TTC549 (cell line): ENCODE measurements at regions not wholly inside any gene's neighbourhood (a gene's known extent, or its start where the extent isn't known, plus 50 kb on each side); places are given as distances from the start of the nearest gene placed in this dataset.
"Not testable (repeated sequence)": the region's sequence is repeated elsewhere in the genome, so short reads cannot be mapped to it uniquely, and the experiment has no call there.

Experiments
- FAIRE-seq: peaks from 2 replicates; lab custom pipeline; 2012; peaks lifted over from hg19 to GRCh38; lab: Jason Lieb, UNC

DNA sequence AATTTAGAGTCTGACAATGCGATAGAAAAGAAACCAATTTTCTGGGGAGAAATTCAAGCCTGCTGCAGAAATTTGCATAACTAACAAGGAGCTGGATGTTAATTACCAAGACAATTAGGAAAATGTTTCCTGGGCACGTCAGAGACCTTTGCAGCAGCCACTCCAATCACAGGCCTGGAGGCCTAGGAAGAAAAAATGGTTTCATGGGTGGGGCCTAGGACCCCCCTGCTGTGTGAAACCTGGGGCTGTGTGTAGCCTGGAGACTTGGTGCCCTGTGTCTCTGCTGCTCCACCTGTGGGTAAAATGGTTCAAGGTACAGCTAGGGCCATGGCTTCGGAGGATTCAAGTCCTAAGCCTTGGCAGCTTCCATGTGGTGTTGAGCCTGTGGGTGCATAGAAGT lies 837.9 kb downstream of the OTOL1 start:
- no peak for FAIRE-seq

- no peak for FAIRE-seq
Measured at GRCh38 chr3:162337630-162338029, 841.0 kb downstream of the OTOL1 start.

DNA sequence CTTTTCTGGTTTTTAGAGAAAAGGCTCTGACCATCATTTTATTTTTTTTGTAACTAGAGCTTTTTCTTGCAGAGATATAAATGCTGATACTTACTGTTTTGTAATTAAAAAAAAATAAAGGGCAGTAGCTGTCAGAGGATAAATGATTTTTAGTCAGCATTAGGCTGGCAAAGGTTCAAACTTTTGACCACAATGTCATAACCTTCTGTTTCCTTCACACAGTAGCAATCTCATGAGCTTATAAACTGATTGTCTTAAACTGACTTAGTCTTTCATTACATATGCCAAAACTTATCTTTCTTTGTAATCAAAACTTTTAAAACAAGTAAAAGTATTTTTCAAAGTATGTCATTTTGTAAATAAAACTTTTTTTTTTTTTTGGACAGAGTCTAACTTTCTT lies 841.9 kb downstream of the OTOL1 start:
- no peak for FAIRE-seq

DNA sequence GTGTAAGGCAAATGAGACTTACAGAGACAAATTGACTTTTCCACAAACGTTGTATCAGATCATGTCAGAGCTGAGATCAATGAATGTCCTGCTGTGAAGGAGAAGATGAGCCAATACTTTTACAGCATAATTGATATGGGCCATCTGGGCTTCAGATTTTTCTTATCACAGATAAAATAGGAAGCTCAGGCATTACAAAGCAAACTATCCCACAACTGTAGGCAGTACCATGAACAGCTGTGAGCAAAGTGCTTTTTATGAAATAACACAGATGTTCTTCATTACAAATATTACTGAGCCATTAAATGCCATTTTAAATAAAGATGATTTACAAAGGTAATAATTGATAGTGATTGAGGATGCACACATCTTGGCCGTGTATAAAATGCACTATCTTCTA lies 852.3 kb downstream of the OTOL1 start:
- FAIRE-seq: no peak

DNA sequence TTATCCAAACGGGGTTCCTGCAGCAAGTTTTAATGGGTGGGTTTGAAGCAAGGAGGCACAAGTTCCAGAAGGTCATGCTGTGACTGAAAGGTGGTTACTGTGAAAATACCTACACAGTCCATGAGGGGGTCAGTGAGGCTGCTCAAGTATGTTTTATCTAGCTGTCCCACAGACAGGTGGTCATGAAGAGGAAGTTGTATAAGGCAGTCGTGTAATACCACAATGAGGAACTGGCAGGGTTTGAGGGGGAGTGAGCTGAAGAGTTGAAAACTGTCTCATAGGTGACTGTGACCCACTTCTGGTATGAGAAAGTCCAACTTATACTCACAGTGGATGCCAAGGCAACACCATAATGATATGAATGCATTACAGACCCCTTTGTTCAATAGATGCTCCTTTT lies 856.8 kb downstream of the OTOL1 start:
- FAIRE-seq: no peak

- no peak for FAIRE-seq
Measured at GRCh38 chr3:162354356-162354755, 857.7 kb downstream of the OTOL1 start.

GRCh38 chr3:162365066-162365719 lies 868.6 kb downstream of the OTOL1 start:
- FAIRE-seq: no peak

DNA sequence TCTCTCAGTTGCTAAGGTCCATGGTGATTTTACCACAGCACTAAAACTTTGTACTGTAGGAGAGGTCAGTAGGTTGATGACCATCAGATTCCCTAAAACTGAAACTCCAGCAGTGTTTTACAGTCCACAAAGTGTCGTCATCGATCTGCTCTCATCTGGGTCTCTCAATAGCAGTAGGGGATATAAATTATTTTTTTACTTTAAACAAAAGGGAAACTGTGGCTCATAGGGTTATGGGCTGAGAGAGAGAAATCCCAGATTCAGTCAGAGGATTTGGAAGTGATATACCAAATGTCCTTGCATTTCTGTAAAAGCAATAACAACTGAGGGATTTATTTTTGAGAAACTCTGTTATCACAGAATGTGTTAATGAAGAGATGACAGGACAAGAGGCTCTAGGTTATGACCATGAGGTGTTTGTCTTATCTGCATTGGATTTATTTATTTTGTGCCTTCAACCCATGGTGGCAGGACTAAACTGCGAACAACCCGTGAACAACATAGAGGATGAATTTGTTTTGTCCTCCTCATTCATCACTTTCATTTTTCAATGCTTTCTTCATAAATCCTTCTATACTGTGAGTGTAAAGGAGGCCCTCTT lies 869.7 kb downstream of the OTOL1 start:
- no peak for FAIRE-seq

- no peak for FAIRE-seq
Measured at GRCh38 chr3:162367429-162368260, 871.0 kb downstream of the OTOL1 start.

GRCh38 chr3:162368417-162368816 lies 871.8 kb downstream of the OTOL1 start:
- FAIRE-seq: no peak

DNA sequence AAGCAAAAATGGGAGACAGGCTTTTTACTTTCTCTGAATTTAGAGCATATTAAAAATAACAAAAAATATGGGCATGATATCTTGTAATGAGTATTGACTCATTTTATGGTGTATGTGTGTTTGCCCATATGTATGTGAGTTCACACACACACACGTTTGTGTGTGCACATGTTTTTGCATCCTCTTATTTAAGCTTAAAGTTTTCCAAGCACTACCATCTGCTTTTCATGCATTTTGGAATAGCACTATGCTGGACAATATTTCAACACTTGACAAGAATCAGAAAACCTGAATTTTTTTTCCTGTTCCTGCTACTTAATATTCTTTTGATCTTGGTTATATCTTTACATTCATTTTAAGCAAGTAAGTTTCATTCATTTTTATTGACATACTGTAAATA lies 872.7 kb downstream of the OTOL1 start:
- no peak for FAIRE-seq

- no peak for FAIRE-seq
Measured at GRCh38 chr3:162370141-162370540, 873.5 kb downstream of the OTOL1 start.

- no peak for FAIRE-seq
Measured at GRCh38 chr3:162376761-162377160, 880.2 kb downstream of the OTOL1 start.

GRCh38 chr3:162377608-162378007 lies 881.0 kb downstream of the OTOL1 start:
- no peak for FAIRE-seq

GRCh38 chr3:162385387-162385786 lies 888.8 kb downstream of the OTOL1 start:
- FAIRE-seq: no peak

DNA sequence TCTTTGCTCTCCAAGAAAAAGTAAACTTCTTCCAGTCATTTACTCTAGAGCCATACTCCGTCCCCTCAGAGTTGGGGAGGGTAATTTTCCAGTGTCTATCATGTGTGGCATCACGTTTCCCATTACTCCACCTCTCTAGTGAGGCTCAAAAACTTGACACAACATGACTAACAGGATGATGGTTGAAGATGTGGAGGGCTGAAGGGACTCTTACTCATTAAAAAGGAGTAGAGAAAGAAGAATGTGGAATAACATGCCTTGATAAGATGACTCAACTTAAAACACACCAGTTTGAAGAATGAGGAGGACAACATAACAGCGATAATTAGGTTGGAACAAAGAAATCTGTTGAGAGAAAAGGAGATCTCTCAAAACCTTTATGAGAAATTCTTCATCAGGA lies 894.3 kb downstream of the OTOL1 start:
- FAIRE-seq: no peak

- no peak for FAIRE-seq
Measured at GRCh38 chr3:162391301-162391700, 894.7 kb downstream of the OTOL1 start.

- FAIRE-seq: no peak
Measured at GRCh38 chr3:162395496-162395895, 898.9 kb downstream of the OTOL1 start.

DNA sequence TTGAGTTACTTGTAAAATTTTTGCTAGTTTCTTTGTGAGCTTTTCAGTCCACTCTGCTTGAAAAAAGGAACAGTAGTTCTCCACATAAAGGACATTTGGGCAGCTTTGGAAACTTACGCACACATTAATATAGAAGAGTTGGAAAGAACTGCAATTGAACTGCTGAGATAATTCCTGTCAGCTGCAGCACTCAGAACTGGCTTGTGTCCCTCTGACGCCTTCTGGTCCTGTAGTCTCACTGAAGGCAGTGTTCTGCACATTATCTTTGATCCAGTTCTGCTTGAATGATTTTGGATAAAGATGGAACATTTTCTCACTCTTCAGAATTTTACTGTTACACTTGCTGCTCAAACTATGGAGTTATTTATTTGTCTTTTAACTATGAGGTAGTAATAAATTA lies 901.9 kb downstream of the OTOL1 start:
- no peak for FAIRE-seq

GRCh38 chr3:162400697-162401096 lies 904.1 kb downstream of the OTOL1 start:
- no peak for FAIRE-seq

DNA sequence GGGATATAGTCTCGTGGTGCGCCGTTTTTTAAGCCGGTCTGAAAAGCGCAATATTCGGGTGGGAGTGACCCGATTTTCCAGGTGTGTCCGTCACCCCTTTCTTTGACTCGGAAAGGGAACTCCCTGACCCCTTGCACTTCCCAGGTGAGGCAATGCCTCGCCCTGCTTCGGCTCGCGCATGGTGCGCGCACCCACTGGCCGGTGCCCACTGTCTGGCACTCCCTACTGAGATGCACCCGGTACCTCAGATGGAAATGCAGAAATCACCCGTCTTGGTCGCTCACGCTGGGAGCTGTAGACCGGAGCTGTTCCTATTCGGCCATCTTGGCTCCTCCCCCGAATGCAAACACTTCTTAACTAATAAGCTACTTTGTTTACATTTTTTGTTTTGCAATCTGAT lies 914.9 kb downstream of the OTOL1 start:
- not testable (repeated sequence) for FAIRE-seq

DNA sequence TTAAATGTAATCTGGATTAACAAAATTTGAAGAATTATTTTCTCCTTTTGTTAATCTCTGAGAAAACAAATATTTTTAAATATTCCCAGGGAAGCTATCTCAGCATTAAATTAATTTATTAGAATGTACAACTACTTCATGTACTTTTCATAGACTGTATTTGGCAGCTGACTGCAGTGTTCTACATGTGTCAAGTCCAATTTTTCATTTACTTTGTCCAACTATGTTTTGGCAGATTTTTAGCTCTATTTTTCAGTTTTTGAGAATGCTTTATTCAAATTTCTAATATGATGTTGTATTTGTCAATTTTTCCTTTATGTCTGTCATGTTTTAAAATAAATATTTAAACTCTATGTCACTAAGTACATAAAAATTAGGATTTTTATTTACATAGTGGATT lies 925.1 kb downstream of the OTOL1 start:
- no peak for FAIRE-seq

DNA sequence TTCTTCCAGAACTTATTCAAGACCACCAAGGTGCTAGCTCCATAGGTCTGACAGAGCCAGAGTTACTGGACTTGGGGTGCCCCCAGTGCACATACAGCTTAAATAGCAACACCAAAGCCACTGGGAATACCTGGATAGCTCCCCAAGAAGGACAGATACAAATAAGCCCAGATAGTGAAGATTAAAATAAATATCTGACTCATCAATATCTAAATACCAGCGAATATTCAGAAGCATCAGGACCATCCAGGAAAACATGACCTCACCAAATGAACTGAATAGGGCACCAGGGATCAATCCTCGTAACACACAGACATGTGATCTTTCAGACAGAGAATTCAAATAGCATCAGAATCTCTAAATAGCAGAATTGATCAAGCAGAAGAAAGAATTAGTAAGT lies 931.6 kb downstream of the OTOL1 start:
- no peak for FAIRE-seq

- FAIRE-seq: no peak
Measured at GRCh38 chr3:162435750-162436149, 939.1 kb downstream of the OTOL1 start.
